Activated CD4-positive, alpha-beta T cell treated with anti-CD3 and anti-CD28 coated beads, Interleukin-2, amount 50 U/mL, for 4 hours (primary cell): ENCODE measurements at regions not wholly inside any gene's neighbourhood (a gene's known extent, or its start where the extent isn't known, plus 50 kb on each side); places are given as distances from the start of the nearest gene placed in this dataset.
"Not testable (repeated sequence)": the region's sequence is repeated elsewhere in the genome, so short reads cannot be mapped to it uniquely, and the experiment has no call there.

ENCODE experiments used
- DNase-seq, 2 experiments: peaks; one replicate each; pipeline ENCODE4 v3.0.0-alpha.2; 2020

DNA sequence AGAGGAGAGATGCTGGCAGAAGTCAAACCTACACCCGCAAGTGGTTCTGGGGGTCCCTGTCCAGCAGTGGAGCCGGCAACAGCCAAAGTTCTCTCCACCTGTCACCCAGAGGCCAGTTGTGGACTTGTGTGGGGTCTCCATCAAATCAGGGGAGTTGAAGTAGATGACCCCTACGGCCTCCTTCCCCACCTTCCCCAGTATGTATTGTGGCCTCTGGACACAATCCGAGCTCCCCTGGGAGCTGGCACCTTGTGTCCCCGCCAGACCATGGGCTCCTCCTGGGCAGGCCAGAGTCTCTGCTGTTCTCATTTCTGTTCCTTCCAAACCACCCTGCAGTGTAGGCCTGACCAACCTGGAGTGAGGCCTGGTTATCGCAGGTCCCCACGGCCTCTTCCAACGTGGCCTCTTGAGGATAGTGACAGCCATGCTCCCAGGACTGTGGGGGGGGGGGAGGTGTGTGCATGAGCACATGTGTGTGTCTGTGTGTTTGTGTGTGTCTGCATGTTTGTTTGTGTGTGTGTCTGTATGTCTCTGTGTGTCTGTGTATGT, 246.4 kb downstream of the MATN1 start:
- DNase-seq = no peak

DNA sequence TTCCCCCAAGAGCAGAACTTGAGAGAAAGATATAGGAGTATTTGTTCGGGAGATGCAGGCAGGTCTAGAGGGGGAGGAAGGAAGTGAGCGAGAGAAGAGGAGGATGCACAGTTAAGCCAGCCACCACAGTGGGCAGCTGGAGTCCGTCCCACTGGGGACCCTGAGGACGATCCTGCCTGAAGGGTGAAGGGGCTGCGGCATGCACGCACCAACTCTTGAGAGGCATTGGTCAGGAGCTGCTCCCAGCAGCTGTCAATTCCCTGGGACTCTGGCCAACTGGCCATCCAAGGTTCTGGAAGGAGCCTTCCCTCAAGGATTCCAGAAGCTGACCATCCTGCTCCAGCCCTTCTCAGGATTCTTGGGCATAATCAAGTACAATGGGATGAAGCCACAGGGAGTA, 246.9 kb downstream of the MATN1 start:
- DNase-seq = no peak

DNA sequence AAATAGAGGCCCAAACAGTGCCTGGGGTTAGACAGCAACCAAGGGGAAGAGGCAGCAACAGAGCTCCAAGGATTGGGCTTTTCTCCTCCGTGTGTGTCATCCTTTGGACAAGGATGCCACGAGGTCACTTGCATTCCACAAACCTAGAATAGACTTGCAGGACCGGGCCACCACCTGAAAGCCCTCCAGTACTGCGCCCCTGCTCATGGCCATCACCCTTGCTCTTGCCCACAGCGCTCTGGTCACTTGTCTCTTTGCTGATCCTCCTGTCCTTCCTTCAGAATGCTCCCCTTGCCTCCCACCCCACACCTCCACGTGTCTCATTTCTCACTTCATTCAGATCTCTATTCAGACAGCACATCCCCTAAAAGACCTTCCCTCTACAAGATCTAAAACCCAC, 247.4 kb downstream of the MATN1 start:
- no peak for DNase-seq

DNA sequence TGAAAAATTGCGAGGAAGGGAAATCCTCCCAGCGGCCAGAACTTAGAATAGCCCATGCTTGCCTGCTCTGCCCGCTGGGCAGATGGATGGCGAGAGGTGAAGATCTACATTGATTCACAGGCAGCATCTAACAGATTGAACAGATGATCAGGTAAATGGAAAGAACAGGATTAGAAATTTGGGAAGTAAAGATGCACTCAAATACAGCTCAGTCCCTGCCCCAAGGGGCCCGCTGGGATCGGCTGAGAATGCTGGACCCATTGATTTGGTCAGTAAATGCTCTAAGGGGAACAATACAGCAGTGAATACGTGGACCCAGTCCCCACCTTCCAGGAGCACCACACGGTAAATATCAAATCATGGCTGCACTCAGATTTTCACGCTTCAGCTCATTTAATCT, 248.2 kb downstream of the MATN1 start:
- DNase-seq = no peak

DNA sequence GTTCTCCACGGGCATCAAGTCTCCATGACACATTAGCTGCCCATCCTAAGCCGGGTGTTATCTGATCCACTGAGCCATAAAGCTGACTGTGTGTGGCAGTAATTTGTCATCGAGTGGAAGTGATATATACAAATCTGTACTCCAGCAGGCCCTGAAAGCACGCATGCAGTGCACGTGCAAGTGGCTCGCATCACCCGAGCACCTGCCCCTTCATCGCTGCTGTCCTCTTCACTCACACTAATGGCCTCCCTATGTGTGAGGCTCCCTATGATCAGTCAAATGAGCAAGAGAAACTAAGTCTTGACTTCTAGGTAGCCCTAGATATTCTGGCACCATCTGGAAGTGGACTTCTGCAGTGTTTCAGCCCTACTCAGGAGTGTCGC, 248.6 kb downstream of the MATN1 start:
- no peak for DNase-seq

DNA sequence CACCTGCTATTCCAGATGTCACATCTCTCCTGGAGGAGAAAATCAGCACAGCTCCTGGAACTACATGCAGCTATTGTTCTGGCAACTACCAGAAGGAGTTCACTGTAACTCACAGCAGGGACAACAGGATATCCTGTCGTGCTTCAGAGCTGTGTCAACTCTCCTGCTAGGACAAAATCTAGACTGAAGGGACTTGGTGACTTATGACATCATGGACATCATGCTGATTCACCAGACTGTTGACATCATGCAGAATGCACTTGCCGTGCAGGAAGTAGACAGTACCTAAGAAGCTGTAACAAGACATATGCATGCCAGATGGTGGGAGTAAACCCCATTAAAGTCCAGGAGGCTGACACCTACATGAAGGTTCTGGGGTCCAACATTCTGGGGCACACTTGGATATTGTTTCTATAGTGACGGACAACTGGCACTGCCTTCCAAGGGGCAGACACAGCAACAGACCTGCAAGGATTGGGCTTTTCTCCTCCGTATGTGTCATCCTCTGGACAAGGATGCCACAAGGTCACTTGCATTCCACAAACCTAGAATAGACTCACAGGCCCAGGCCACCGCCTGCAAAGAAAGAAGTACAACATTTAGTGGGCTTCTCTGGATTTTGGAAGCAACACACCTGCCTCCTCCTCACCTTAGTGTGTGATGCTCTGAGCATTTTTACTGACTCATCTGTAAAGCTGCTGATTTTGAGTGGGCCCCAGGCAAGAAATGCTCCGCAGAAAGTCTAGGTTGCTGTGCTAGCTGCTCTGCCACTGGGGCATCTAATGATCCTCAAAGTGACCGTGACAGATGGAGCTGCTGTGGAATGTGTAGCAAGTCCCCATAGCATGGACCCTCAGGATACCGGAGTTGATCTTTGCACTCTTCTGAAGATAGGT, 249.2 kb downstream of the MATN1 start:
- no peak for DNase-seq

DNA sequence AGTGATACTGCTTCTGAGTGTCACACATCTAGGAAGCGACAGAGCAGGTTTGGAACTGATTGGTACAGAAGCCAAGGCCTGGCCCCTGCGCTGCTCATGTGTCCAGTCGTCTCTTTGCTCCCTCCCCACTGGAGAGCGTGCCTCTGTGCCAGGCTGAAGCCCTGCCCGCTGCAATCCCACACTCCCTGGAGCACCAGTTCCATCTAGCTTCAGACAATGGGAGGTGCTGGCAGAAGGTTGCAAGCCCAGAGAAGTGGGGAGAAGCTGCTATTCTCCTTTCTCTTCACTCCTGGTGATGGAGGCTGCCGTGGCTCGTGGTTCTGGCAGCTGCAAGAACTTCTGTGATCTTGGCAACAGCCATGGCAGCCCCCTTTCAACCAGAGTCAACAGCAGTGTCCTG, 250.9 kb downstream of the MATN1 start:
- no peak for DNase-seq

DNA sequence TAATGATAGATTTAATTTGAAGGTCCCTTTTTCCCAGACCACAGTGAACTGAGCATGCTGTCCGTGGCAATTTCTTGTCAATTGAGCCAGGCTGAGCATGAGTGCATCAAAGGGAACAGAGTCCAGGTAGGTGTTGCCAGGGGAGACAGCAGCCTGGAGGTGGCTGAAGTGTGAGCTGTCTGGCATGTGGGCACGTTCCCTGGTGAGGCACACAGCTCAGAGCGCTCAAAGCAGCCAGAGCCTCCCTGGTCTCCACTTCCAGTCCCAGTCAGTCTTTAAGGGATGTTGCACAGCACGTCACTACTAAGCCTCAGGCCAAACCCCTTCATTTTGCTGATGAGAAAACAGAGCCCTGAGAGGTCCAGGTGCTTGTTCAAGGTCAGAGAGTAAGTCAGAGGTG, 251.4 kb downstream of the MATN1 start:
- no peak for DNase-seq

DNA sequence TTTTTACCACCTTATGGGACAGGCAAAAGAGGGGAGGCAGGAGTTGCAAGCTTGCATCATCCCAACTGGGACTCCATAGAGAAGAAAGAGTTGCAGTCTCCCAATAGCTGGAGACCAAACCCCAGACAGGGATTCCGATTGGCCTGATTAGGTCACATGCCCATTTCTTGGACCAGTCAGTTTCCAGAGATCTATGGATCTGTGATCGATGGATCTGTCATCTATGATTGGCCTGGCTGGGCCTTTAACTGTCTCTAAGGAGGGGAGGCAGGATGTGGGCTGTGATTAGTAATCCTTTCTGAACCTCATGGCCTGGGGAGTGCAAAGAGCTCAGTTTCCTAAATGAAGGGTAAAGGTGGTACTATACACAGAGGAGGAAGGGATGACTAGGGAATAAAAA, 252.1 kb downstream of the MATN1 start:
- no peak for DNase-seq

DNA sequence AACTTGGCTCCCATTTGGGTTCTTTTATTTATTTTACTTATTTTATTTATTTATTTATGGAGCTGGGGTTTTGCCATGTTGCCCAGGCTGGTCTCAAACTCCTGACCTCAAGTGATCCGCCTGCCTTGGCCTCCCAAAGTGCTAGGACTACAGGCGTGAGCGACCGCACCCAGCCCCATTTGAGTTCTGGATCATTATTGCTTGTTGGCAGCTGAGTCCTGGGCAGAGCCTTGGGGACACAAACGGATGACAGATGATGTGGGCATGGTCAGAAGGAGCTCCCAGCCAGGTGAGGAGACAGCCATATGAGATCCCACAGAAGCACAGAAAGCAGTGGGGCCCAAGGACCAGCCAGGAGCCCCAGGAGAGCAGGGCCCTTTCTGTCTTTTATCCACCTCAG, 254.0 kb downstream of the MATN1 start:
- no peak for DNase-seq

DNA sequence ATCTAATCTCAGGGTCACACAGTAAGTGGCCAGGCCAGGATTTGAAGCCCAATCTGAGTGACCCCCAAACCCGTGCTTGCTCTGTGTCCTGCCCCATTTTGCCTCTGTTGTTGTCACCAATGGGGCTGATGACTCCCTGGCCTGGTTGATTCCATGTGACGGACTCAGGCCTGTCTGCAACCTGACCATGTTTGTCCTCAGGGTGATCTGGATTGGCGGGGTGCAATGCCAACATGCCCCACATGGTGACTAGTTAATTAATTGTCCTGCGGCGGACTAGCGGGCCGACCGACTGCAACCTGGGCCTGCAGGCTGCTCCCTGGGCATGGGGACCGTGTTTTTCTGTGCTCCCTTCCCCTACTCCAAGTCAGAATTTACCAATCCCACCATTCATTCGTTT, 256.3 kb downstream of the MATN1 start:
- no peak for DNase-seq

DNA sequence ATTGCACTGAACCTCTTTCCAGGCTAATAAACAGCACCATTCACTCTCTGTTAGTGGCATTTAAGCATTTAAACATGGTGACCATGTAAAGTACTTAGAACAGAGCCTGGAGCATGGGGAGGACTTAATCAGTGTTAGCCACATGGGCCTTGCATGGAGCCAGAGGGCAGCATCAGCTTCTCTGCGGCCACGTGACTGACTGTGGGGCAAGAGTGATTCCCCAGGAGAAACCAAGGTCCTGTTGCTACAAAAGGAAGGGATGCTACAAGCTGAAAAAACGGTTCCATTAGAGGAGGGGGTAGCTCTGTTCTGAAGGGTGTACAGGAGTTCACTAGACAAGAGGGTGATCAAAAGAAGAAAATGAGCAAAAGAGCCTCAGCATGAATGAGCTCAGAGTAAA, 256.8 kb downstream of the MATN1 start:
- no peak for DNase-seq

DNA sequence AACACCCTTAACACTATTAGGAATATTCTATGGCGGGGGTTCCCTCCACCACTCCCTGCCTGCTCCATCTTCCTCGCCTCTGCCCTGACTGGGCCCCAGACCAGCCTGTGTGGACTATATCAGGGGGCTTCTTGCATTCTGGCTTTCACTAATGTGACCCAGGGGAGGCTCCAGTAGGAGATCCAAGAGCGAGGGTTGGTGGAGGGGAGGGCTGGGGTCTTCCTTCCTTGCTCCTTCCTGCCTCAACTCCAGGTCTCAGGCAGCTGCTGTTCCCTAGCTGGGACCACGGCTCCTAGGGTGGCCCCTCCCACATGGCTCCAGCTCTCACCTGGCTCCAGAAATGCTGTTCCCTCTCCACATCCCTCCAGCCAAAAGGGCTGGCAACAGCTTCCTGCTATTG, 257.4 kb downstream of the MATN1 start:
- no peak for DNase-seq

DNA sequence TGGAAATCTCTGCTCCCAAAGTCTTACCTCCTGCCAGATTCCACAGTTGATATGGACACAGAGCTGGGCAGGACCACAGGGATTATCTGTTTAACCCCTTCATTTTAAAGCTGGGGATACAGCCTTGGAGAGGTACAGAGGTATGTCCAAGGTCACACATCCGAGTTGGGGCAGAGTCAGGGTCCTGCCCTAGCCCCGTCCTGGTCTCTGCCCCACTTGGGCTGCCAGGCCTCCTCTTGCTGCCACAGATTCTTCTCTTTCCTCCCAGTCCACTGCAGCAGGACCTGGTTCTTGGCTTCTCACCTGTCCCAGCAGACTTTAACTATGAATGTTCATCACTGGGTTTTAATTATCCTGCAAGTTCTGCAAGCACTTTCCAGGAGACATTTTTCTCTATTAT, 258.3 kb downstream of the MATN1 start:
- DNase-seq = no peak

DNA sequence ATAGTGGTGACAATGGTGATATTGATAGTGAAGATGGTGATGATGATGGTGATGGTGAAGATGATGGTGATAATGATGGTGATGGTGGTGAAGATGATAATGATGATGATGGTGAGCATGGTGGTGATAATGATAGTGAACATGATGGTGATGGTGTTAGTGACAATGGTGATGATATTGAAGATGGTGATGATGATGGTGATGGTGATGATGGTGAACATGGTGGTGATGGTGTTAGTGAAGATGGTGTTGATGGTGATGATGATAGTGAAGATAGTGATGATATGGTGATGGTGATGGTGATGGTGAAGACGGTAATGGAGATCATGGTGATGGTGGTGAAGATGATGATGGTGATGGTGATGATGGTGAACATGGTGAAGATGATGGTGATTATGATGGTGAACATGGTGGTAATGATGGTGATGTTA, 259.2 kb downstream of the MATN1 start:
- no peak for DNase-seq

DNA sequence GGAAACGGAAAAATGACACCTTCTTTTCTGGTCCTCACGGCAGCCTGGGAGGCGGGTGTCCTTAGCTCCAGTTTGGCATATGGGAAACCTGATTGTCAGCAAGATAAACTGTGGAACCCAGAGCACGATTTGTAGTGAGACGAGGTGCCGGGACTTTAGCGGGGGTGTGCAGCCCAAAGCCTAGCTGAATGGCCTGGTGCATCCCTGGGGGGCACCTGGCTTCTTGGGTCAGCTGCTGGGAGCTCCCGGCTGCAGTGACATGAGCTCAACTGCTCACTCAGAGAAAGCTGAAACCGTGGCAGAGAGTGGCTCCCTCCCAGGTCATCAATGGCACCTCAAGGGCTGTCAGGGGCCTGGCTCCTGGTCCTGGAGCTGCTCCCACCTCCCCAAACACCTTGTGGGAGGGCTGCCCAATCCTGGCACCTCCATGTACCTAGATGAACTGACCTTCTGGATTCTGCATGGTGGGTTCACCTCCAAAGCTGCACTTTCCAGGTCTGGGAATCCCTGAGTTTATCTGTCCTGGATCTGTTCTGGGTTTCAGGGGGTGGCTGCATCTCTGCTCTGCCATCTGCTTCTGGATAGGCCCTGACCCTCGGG, 260.5 kb downstream of the MATN1 start:
- DNase-seq = no peak

DNA sequence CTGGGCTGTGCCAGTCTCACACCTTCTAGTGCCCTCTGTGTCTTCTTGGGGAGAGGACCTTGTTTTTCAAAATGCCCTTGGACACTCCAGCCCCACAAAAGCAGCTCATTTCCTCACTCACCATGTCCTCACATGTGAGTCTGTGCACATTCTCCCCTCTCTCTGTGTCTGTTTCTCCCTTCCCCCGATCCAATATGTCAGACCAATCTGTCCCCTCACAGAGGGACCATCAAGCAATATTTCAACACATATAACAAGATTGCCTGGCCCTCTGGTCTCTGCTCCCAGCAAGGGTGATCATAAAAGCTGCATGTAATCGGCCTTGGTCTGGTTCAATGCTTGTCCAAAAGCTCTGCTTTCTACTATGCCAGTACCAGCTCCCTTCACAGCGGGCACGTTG, 261.2 kb downstream of the MATN1 start:
- no peak for DNase-seq

DNA sequence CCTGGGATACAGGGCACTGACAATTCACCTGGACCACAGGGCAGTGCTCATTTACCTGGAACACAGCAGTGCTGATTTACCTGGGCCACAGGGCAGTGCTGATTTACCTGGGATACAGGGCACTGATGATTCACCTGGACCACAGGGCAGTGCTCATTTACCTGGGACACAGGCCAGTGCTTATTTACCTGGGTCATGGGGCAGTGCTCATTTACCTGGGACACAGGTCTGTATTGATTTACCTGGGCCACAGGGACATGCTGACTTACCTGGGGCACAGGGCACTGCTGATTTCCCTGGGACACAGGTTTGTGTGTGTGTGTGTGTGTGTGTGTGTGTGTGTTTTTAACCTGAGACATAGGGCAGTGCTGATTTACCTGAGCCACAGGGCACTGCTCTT, 261.7 kb downstream of the MATN1 start:
- no peak for DNase-seq

DNA sequence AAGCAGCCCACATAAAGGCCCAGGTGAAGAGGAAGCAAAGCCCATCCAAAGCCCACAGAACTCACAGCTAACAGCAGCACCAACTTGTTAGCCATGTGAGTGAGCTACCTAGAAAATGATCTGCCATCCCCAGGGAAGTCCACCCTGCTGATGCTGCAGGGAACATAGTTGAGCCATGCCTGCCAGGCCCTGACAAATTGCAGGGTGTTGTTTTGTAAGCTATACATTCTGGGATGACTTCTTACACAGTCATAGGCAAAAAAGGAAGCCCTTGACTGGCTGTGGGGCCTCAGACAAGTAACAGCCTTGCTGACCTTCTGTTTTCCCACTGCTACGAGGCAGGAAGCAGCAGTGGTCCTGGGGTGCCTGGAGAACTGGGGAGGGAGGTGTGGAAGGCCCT, 262.7 kb downstream of the MATN1 start:
- DNase-seq = no peak

DNA sequence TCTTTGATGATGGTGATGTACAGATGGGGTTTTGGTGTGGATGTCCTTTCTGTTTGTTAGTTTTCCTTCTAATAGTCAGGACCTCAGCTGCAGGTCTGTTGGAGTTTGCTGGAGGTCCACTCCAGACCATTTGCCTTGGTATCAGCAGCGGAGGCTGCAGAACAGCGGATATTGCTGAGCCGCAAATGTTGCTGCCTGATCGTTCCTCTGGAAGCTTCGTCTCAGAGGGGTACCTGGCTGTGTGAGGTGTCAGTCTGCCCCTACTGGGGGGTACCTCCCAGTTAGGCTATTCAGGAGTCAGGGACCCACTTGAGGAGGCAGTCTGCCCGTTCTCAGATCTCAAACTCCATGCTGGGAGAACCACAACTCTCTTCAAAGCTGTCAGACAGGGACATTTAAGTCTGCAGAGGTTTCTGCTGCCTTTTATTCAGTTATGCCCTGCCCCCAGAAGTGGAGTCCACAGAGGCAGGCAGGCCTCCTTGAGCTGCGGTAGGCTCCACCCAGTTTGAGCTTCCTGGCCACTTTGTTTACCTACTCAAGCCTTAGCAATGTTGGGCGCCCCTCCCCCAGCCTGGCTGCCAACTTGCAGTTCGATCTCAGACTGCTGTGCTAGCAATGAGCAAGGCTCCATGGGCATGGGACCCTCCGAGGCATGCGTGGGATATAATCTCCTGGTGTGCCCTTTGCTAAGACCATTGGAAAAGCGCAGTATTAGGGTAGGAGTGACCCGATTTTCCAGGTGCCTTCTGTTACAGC, 264.5 kb downstream of the MATN1 start:
- not testable (repeated sequence) for DNase-seq

DNA sequence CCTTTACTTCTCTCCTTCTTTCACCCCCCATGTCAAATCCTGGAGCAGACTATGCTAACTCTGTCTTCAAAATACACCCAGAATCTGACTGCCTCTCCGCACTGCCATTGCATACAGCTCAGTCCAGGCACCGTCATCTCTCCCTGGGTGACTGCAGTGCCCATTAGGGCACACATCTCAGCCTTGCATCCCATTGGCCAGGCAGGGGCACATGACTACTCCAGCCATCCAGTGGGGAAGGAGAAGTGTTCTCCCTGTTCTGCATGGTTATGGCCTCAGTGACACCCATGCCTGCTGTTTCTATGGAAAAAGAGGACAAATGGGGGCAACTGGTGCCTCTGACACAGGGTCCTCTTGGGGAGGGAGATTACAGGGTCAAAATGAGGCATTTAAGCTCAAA, 270.5 kb downstream of the MATN1 start:
- DNase-seq = no peak

DNA sequence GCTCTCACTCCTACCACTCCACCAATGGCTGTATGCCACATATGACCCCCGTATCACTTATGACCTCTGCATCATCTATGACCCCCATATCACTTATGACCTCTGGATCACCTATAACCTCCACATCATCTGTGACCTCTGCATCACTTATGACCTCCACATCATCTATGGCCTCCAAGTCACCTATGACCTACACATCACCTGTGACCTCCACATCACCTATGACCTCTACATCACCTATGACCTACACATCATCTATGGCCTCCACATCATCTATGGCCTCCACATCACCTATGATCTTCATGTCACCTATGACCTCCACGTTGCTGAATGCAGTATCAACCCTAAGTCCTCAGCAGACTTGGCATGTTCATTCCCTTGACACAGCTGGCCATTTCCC, 271.2 kb downstream of the MATN1 start:
- no peak for DNase-seq

DNA sequence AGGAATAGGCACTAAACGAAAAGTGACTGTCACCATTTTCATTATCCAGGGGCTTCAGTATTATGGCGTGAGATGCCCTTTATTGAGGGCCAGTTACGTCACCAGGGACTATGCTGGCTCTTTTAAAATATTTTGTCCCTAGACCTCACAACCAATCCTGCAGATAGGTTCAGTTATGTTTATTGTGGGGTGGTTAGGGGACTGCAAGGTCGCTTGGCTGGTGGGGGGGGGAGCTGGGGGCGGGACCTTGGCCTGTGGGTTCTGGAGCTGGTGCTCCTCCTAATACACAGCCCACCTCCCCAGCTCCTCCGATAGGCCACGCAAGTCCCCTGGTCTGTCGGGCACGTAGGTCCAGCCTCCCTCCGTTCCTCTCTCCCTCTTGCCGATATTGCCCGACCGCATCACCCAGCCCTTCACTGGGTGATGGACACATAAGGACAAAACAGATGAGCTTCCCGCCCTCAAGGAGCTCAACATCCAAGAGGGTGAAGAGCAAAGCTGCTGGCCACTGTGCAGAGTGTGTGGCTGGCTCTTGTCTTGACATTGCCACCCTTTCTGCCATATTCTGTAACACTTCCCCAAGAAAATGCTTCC, 271.8 kb downstream of the MATN1 start:
- no peak for DNase-seq
